GM10266 (cell line): ENCODE measurements at regions not wholly inside any gene's neighbourhood (a gene's known extent, or its start where the extent isn't known, plus 50 kb on each side); places are given as distances from the start of the nearest gene placed in this dataset.

Source experiments
- DNase-seq: peaks from one replicate; pipeline ENCODE4 v3.0.0; 2012; ENCODE audit errors: extremely low spot score
- TF ChIP-seq, protein P1 (sequence below): IDR thresholded peaks from 2 replicates; pipeline ENCODE4 v1.5.1; 2012; ENCODE audit warnings: mild to moderate bottlenecking, low read depth; ENCODE audit not compliant: control insufficient read depth, insufficient read depth; ENCODE audit errors: missing control alignments

DNA sequence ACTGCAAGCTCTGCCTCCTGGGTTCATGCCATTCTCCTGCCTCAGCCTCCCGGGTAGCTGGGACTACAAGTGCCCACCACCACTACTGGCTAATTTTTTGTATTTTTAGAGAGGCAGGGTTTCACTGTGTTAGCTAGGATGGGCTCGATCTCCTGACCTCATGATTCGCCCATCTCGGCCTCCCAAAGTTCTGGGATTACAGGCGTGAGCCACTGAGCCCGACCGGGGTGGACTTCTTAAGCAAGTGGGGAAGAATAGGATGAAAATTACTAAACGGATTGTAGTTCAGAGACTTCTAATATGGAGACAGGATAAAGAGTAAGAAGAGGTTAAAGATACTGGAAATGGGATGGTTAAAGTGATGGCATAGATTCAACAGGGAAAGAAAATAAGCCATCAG is 132.3 kb upstream of the IRX2 start:
- TF ChIP-seq, protein P1, sequence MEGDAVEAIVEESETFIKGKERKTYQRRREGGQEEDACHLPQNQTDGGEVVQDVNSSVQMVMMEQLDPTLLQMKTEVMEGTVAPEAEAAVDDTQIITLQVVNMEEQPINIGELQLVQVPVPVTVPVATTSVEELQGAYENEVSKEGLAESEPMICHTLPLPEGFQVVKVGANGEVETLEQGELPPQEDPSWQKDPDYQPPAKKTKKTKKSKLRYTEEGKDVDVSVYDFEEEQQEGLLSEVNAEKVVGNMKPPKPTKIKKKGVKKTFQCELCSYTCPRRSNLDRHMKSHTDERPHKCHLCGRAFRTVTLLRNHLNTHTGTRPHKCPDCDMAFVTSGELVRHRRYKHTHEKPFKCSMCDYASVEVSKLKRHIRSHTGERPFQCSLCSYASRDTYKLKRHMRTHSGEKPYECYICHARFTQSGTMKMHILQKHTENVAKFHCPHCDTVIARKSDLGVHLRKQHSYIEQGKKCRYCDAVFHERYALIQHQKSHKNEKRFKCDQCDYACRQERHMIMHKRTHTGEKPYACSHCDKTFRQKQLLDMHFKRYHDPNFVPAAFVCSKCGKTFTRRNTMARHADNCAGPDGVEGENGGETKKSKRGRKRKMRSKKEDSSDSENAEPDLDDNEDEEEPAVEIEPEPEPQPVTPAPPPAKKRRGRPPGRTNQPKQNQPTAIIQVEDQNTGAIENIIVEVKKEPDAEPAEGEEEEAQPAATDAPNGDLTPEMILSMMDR, result no peak
- DNase-seq, result no peak

DNA sequence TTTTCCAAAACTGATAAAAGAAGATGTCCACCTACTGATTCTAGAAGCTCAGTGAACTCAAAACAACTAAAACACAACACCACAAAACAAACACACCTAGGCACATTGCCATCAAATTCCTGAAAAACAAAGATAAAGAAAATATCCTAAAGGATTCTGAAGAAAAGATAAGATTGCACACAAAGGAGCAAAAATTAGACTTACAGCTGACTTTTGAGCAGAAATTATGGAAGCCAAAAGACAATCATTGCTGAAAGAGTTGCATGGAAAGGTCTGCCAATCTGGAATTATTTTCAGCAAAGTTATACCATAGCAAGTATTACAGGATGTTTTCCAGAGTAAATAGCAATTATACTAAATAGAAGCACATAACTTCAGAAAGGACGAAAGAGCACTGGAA is 128.2 kb upstream of the IRX2 start:
- TF ChIP-seq, protein P1, result no peak
- DNase-seq, result no peak

DNA sequence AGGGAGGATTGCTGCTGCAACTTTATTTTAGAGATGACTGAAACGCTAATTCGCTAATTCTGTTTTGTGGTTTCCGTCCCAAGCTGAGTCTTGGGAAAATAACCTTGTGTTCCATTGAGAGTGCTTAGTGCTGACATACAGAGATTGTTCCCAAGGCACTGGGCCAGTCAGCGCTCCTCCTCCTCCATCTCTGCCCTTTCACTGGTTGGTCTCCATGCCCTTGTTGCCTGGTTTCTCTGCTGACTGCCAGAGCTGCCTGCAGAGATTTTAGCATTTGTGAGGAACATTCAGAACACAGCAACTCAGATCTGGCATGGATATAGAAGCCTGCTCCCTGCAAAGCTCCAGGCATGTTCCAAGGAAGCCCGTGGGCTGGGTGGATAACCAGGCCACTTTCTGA is 126.0 kb upstream of the IRX2 start:
- TF ChIP-seq, protein P1, result no peak
- DNase-seq, result no peak

DNA sequence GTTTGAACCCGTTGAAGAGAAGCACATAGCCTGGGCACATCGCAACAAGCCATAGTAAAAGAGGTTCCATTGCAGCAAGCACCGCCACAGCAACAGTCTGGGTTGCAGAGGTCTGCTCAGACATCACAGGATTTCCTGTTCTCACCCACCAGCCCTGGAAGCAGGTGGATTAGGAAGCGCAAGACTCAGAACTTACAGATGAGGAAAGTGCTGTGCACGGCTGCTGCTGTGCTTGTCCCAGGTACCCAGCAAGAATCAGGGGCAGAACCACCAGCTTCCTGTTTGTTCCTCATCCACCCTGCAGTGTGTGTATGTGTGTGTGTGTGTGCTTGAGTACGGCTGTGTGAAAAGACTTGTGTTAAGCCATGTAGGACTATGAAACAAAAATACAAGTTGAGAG is 124.7 kb upstream of the IRX2 start:
- no peak for DNase-seq
- TF ChIP-seq, protein P1, result no peak

DNA sequence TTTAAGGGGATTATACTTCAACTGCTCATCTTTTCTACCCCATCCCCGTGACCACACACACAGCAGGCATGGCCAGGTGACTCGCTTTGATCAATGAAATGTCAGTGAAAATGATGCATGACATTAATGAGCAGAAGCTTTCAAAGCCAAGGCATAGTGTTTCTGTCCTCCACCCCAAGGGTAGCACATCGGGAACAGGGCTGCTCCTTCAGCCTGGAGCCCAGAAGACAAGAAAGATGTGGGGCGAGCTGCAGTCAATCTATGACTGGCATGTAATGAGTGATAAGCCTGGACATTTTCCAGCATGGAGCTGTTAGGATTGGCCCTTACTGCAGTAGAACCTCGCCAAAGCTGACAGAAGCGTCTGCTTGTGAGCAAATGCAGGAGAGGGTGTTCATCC is 122.6 kb upstream of the IRX2 start:
- TF ChIP-seq, protein P1, result no peak
- no peak for DNase-seq

DNA sequence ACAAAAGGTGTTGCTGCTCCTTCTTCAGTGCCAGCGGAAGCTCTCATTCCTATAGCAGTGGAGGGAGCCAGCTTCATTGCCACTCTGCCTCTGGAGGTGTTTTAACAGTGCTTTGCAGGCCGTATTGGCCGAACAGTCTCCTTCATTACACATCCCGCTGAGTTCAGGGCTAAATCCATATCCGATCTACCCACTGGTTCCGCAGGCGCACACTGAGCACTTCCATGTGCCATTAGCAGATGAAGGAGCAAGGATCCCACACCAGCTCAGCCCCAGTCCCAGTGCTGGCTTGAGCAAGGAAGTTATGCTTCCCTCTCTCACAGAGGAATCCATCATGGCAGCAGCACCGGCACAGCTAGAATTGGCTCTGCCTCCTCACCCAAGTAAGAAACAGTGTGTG is 121.2 kb upstream of the IRX2 start:
- DNase-seq, result no peak
- TF ChIP-seq, protein P1, result no peak

DNA sequence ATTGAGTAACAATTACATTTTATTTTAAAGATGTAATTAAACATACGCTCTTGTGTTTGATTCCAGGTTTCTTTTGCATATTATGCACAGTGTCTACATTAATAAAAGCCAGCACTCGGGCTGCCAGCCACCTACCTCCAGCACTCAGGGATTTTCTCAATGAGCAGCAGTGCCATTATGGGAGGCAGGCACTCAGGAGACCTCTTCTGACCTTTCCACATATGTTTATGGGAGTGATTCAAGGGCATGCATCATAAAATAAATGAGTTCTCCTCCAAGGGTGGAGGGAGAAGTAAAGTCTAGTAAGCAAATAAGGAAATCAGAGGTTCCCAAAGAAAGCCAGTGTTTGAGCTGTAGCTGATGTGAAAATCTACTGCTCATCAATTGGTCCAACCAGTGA is 119.8 kb upstream of the IRX2 start:
- no peak for DNase-seq
- TF ChIP-seq, protein P1, result no peak

DNA sequence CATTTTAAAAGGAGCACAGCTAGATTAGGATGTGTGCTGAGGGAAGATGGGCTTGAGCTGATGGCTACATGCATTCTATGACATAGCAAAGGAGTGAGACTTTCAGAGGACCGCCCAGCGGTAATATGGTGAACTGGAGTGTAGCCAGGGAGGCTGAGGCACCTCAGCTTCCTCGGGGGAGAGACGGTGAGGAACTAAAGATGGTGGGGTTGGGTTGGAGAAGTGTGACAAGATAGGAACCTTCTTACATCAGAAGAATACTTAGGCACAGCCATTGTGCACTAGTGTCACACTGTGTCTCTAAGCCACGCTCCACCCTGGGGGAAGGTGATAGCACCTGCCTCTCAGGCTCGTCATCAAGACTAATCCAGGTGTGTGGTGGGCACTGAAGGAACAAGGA is 118.0 kb upstream of the IRX2 start:
- TF ChIP-seq, protein P1, result no peak
- no peak for DNase-seq
